SKM-1 treated with dmso at 0.1 percent for 144 hours (cell line): ENCODE measurements at regions not wholly inside any gene's neighbourhood (a gene's known extent, or its start where the extent isn't known, plus 50 kb on each side); places are given as distances from the start of the nearest gene placed in this dataset.

Experiments
- DNase-seq: peaks from one replicate; lab custom pipeline; 2025; ENCODE audit not compliant: unreplicated experiment; lab: John Stamatoyannopoulos, UW

DNA sequence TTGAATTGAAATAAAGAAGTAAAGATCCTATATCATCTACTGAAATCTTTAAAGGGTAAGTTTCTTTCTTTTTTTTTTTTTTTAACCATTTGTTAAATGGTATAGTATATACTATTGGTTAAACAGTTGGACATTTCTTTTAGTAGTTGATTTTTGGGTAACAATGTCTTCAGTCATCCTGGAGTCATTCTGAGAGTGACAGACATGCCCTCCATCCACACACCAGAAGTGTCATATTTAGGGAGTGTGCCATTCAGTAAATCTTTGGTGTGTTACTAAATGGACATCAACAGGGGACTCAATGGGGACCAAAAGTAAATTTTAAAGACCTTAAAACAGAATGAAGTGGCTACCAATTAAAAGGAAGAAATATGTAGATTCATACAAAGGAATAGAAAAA is 50.8 kb upstream of the SLC39A10 start:
- no peak for DNase-seq

- no peak for DNase-seq
Measured at GRCh38 chr2:195604706-195605105, 52.3 kb upstream of the SLC39A10 start.

- DNase-seq = no peak
Measured at GRCh38 chr2:195603998-195604397, 53.0 kb upstream of the SLC39A10 start.

GRCh38 chr2:195603408-195603807 is 53.6 kb upstream of the SLC39A10 start:
- no peak for DNase-seq

- no peak for DNase-seq
Measured at GRCh38 chr2:195602687-195603086, 54.3 kb upstream of the SLC39A10 start.

GRCh38 chr2:195601361-195601760 is 55.7 kb upstream of the SLC39A10 start:
- no peak for DNase-seq

DNA sequence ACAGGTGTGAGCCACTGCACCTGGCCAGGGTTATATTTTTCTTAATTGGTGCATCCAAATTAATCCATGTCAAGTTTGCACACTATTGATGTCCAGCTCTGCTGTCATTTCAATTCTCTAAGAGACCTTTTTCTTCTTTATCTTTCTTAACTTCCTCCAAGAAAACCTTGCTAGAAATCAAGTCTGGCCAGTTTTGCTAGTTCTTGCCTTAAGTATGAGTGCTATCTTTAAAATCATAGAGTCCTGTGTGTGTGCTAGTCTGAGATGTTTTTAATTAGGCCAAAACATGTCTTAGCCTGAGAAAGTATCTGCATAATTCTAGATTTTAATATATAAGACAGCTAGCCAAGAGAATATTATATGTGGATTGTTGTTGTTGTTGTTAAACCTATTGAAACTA is 56.2 kb upstream of the SLC39A10 start:
- DNase-seq = no peak

- no peak for DNase-seq
Measured at GRCh38 chr2:195596840-195597239, 60.2 kb upstream of the SLC39A10 start.

- no peak for DNase-seq
Measured at GRCh38 chr2:195595825-195596224, 61.2 kb upstream of the SLC39A10 start.

- DNase-seq = no peak
Measured at GRCh38 chr2:195594919-195595694, 61.9 kb upstream of the SLC39A10 start.

- DNase-seq = no peak
Measured at GRCh38 chr2:195594248-195594647, 62.8 kb upstream of the SLC39A10 start.

- DNase-seq = no peak
Measured at GRCh38 chr2:195592105-195592504, 64.9 kb upstream of the SLC39A10 start.

GRCh38 chr2:195590861-195591205 is 66.2 kb upstream of the SLC39A10 start:
- no peak for DNase-seq

DNA sequence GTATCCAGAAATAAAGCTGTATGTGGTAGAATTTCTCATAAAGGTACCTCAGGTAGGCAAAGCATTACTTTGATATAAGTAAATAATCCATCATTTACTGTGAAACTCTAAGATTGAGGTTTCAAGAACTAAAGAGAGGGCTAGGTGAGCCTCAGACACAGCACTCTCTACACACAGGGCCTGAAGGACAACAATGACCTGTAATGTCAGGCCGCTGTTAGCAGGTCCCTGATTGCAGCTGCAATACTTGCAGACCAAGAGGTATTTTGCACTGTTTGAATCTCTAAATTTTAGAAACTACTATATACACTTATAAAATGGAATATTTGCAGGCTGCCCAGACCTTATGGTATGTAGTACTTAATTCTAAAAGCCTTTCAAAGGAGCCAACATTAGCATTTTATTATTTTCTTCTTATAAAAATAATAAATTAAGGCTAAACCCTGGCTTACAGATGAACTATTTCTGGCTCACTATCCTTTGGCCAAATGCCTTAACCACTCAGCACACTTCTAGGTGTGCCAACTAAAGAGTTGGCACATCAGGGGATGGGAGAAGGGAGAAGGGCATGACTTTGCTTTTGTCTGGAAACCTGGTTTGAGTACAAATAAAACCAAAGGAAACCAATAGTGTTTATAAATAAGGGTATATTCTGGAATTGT is 66.7 kb upstream of the SLC39A10 start:
- no peak for DNase-seq

GRCh38 chr2:195587966-195588365 is 69.1 kb upstream of the SLC39A10 start:
- DNase-seq = no peak

GRCh38 chr2:195586062-195586714 is 70.8 kb upstream of the SLC39A10 start:
- no peak for DNase-seq

GRCh38 chr2:195582188-195582587 is 74.8 kb upstream of the SLC39A10 start:
- no peak for DNase-seq

GRCh38 chr2:195579776-195580555 is 77.1 kb upstream of the SLC39A10 start:
- peak; percentile 93 for DNase-seq

- no peak for DNase-seq
Measured at GRCh38 chr2:195575879-195576401, 81.1 kb upstream of the SLC39A10 start.

DNA sequence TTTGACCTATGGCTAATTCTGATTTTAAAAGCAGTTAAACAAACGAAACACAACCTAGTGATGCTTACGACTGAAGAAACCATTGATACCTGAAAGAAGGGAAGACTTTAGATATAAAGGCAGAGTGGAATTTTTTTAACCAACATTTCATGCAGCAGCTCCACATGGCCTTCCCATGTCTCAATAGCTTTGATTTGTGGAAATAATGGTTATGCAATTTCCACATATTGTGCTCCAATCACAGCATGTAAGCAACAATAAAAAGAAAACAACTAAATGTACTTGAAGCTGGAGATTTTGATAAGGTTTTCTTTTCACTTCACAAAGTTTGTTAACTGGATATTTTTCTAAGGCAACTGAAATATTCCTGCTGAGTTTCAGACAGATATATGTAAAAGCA is 82.0 kb upstream of the SLC39A10 start:
- no peak for DNase-seq

- no peak for DNase-seq
Measured at GRCh38 chr2:195574312-195574711, 82.7 kb upstream of the SLC39A10 start.
